Adrenal gland (tissue), 9 donors: ENCODE measurements at regions not wholly inside any gene's neighbourhood (a gene's known extent, or its start where the extent isn't known, plus 50 kb on each side); places are given as distances from the start of the nearest gene placed in this dataset.

ENCODE experiments used
- DNase-seq, 7 donors: peaks; one replicate each; pipeline ENCODE4 v3.0.0-alpha.2; 2019 to 2020
- H3K27ac ChIP-seq, 5 donors: fragments of 200-600 bp; sonication (generic) in 4 of 5; 1 replicate in 3 of 5; 2 replicates in 2 of 5; pipeline versions ENCODE4 v1.5.1 to v1.8.0; 2016 to 2020; ENCODE audit warnings: mild to moderate bottlenecking in 1 of 5
- H3K27me3 ChIP-seq: fragments of 200-600 bp; 2 replicates; pipeline ENCODE4 v1.8.0; 2021
- H3K36me3 ChIP-seq, 2 donors: fragments of 200-600 bp; replicated peaks in 1 of 2; 1 replicate in 1 of 2; 2 replicates in 1 of 2; pipeline versions ENCODE4 v1.5.1 to v1.8.0; 2018 to 2022
- H3K4me1 ChIP-seq, 2 donors: fragments of 200-600 bp; replicated peaks in 1 of 2; 1 replicate in 1 of 2; 2 replicates in 1 of 2; pipeline versions ENCODE4 v1.5.1 to v1.8.0; 2018 to 2021
- H3K4me3 ChIP-seq, 4 donors: fragments of 200-600 bp; sonication (generic) in 3 of 4; one replicate each; pipeline ENCODE4 v1.5.1; 2016 to 2018
- H3K9me3 ChIP-seq, 3 donors: fragments of 200-600 bp; sonication (generic) in 1 of 3; replicated peaks in 1 of 3; 1 replicate in 2 of 3; 2 replicates in 1 of 3; pipeline versions ENCODE4 v1.5.1 to v1.8.0; 2016 to 2021
- POLR2A ChIP-seq, 2 donors: fragments of 450-650 bp; IDR thresholded peaks; one replicate each; pipeline ENCODE4 v1.6.1; 2017; ENCODE audit warnings: antibody characterized with exemption in 2 of 2, mild to moderate bottlenecking in 2 of 2, moderate library complexity in 1 of 2
- WGBS, 4 donors: extraction: QIAGEN DNeasy Blood & Tissue Kit in 2 of 4; methylation state at CpG; one replicate each; pipeline versions ENCODE4 v1.1.5 to v1.1.7; 2013 to 2017; 5-methylcytosine and 5-hydroxymethylcytosine counted together
- intact Hi-C, 2 donors: fragments of 100-400 bp; cut with DNase I; formaldehyde crosslinking; loops; one replicate each; pipeline versions ENCODE4 v1.14.1 to v1.15.0; 2022 to 2023
- TF ChIP-seq, protein P1 (sequence below), 6 experiments: fragments of 450-650 bp in 4 of 6; fragments of 200-600 bp in 2 of 6; sonication (generic) in 1 of 6; IDR thresholded peaks; 1 replicate in 5 of 6; 2 replicates in 1 of 6; pipeline versions ENCODE4 v1.5.1 to v1.8.0; 2016 to 2021; ENCODE audit warnings: antibody characterized with exemption in 6 of 6, mild to moderate bottlenecking in 2 of 6, moderate library complexity in 1 of 6
- donor health status: healthy with polysubstance abuse.
- donor health status: Bipolar disorder and iron deficiency.
- donor health status: DM: yes; HTN: yes; CAD: no.
- donor health status: DM: no; HTN: no; CAD: no.
- donor health status: DM: no; HTN: no; CAD: no.

- intact Hi-C loops, result no loop called here
- Histone ChIP-seq H3K27ac (no peak overlapping the region), H3K27me3 (no peaks in the 10 kb centered on the region), H3K4me3 (no peak overlapping the region), H3K36me3 (no peaks in the 10 kb centered on the region), H3K4me1 (no peaks in the 10 kb centered on the region), H3K9me3 (no peaks in the 10 kb centered on the region)
- DNase-seq, result no peak
- 86 to 91% (median 90%) methylated on average over 12 of the region's 12 CpGs for WGBS, 4 donors
- TF ChIP-seq, protein P1, sequence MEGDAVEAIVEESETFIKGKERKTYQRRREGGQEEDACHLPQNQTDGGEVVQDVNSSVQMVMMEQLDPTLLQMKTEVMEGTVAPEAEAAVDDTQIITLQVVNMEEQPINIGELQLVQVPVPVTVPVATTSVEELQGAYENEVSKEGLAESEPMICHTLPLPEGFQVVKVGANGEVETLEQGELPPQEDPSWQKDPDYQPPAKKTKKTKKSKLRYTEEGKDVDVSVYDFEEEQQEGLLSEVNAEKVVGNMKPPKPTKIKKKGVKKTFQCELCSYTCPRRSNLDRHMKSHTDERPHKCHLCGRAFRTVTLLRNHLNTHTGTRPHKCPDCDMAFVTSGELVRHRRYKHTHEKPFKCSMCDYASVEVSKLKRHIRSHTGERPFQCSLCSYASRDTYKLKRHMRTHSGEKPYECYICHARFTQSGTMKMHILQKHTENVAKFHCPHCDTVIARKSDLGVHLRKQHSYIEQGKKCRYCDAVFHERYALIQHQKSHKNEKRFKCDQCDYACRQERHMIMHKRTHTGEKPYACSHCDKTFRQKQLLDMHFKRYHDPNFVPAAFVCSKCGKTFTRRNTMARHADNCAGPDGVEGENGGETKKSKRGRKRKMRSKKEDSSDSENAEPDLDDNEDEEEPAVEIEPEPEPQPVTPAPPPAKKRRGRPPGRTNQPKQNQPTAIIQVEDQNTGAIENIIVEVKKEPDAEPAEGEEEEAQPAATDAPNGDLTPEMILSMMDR (IDR thresholded peaks at IDR 0.05), result no peak
- TF ChIP-seq POLR2A (IDR thresholded peaks at IDR 0.05), result no peak
Measured at GRCh38 chr2:129791712-129792111, 187.8 kb upstream of the RAB6C start.

- Histone ChIP-seq H3K4me3 (no peak overlapping the region), H3K9me3 (no peaks in the 10 kb centered on the region), H3K4me1 (no peaks in the 10 kb centered on the region), H3K27ac (no peak overlapping the region), H3K36me3 (no peaks in the 10 kb centered on the region), H3K27me3 (no peaks in the 10 kb centered on the region)
- TF ChIP-seq, protein P1 (IDR thresholded peaks at IDR 0.05), result no peak
- TF ChIP-seq POLR2A (IDR thresholded peaks at IDR 0.05), result no peak
- intact Hi-C loops, result no loop called here
- 43 to 59% (median 50%) methylated on average over 4 to 5 of the region's 5 CpGs for WGBS, 4 donors
- no peak for DNase-seq
Measured at GRCh38 chr2:129793431-129793902, 186.0 kb upstream of the RAB6C start.

DNA sequence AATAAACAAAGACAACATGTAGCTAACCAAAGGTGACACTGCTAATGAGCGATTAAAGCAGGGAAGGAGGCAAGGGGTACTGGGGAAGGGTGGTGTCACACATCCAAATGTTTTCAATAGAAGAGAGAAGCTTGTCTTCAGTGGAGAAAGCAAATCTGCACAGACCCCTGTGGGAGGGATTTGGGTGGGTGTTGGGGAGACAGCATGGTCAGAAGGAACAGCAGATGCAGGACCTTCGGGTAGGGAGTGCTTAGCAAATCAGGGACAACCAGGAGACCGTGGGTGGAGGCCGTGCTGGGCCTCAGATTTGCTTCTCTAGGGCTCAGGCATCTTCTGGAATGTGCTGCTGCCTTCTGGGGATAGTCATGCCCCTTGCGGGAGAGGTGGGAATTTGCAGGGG is 185.3 kb upstream of the RAB6C start:
- intact Hi-C loops, result no loop called here
- H3K9me3 ChIP-seq, result no peaks in the 10 kb centered on the region
- no peak overlapping the region for H3K4me3 ChIP-seq
- WGBS, 4 donors, result 71 to 85% (median 76%) methylated on average over 5 of the region's 5 CpGs
- H3K4me1 ChIP-seq, result no peaks in the 10 kb centered on the region
- DNase-seq, result no peak
- H3K27ac ChIP-seq, result no peak overlapping the region
- no peaks in the 10 kb centered on the region for H3K36me3 ChIP-seq
- TF ChIP-seq, protein P1 (IDR thresholded peaks at IDR 0.05), result no peak
- no peak for TF ChIP-seq POLR2A (IDR thresholded peaks at IDR 0.05)
- H3K27me3 ChIP-seq, result no peaks in the 10 kb centered on the region

- H3K4me1 ChIP-seq, result no peaks in the 10 kb centered on the region
- intact Hi-C loops, result no loop called here
- H3K36me3 ChIP-seq, result no peaks in the 10 kb centered on the region
- WGBS, 4 donors, result 85 to 95% (median 90%) methylated on average over 6 to 15 of the region's 15 CpGs
- no peak for DNase-seq
- no peak overlapping the region for H3K4me3 ChIP-seq
- TF ChIP-seq POLR2A (IDR thresholded peaks at IDR 0.05), result no peak
- TF ChIP-seq, protein P1 (IDR thresholded peaks at IDR 0.05), result no peak
- no peaks in the 10 kb centered on the region for H3K9me3 ChIP-seq
- no peak overlapping the region for H3K27ac ChIP-seq
- no peaks in the 10 kb centered on the region for H3K27me3 ChIP-seq
Measured at GRCh38 chr2:129794540-129794939, 184.9 kb upstream of the RAB6C start.
